ENCODE measurements at regions not wholly inside any gene's neighbourhood (a gene's known extent, or its start where the extent isn't known, plus 50 kb on each side); places are given as distances from the start of the nearest gene placed in this dataset.
"Not testable (repeated sequence)": the region's sequence is repeated elsewhere in the genome, so short reads cannot be mapped to it uniquely, and the experiment has no call there.

- no peak for DNase-seq (ENCODE audit: low spot score)
Measured at GRCh38 chr2:104904889-104905288, 51.0 kb downstream of the POU3F3 start.

- no peak for DNase-seq (ENCODE audit: low spot score)
Measured at GRCh38 chr2:104909317-104909716, 55.4 kb downstream of the POU3F3 start.

GRCh38 chr2:104914509-104914908 is 60.6 kb downstream of the POU3F3 start:
- no peak for DNase-seq (ENCODE audit: low spot score)

- no peak for DNase-seq (ENCODE audit: low spot score)
Measured at GRCh38 chr2:104915107-104915793, 61.3 kb downstream of the POU3F3 start.

- no peak for DNase-seq (ENCODE audit: low spot score)
Measured at GRCh38 chr2:104919127-104919526, 65.2 kb downstream of the POU3F3 start.

- DNase-seq (ENCODE audit: low spot score), result no peak
Measured at GRCh38 chr2:104923665-104924064, 69.8 kb downstream of the POU3F3 start.

GRCh38 chr2:104929663-104930062 is 75.7 kb downstream of the POU3F3 start:
- DNase-seq (ENCODE audit: low spot score), result no peak

- no peak for DNase-seq (ENCODE audit: low spot score)
Measured at GRCh38 chr2:104930732-104931131, 76.8 kb downstream of the POU3F3 start.

GRCh38 chr2:104932243-104932642 is 78.3 kb downstream of the POU3F3 start:
- peak; percentile 11 for DNase-seq (ENCODE audit: low spot score)

- DNase-seq (ENCODE audit: low spot score), result no peak
Measured at GRCh38 chr2:104933151-104933917, 79.4 kb downstream of the POU3F3 start.

GRCh38 chr2:104936527-104936926 is 82.6 kb downstream of the POU3F3 start:
- no peak for DNase-seq (ENCODE audit: low spot score)

- peak; percentile 38 for DNase-seq (ENCODE audit: low spot score)
Measured at GRCh38 chr2:104938231-104938941, 84.5 kb downstream of the POU3F3 start.

GRCh38 chr2:104939570-104940217 is 85.8 kb downstream of the POU3F3 start:
- DNase-seq (ENCODE audit: low spot score), result no peak

- no peak for DNase-seq (ENCODE audit: low spot score)
Measured at GRCh38 chr2:104944495-104944894, 90.6 kb downstream of the POU3F3 start.

- no peak for DNase-seq (ENCODE audit: low spot score)
Measured at GRCh38 chr2:104945121-104945520, 91.2 kb downstream of the POU3F3 start.

- no peak for DNase-seq (ENCODE audit: low spot score)
Measured at GRCh38 chr2:104945866-104946265, 92.0 kb downstream of the POU3F3 start.

- DNase-seq (ENCODE audit: low spot score), result not testable (repeated sequence)
Measured at GRCh38 chr2:104947456-104947855, 90.4 kb upstream of the MRPS9 start.

GRCh38 chr2:104952976-104953375 is 84.9 kb upstream of the MRPS9 start:
- DNase-seq (ENCODE audit: low spot score), result no peak

- DNase-seq (ENCODE audit: low spot score), result no peak
Measured at GRCh38 chr2:104965900-104966299, 72.0 kb upstream of the MRPS9 start.

- peak; percentile 2 for DNase-seq (ENCODE audit: low spot score)
Measured at GRCh38 chr2:104969564-104969963, 68.3 kb upstream of the MRPS9 start.

- DNase-seq (ENCODE audit: low spot score), result no peak
Measured at GRCh38 chr2:104975371-104975770, 62.5 kb upstream of the MRPS9 start.

- DNase-seq (ENCODE audit: low spot score), result no peak
Measured at GRCh38 chr2:104975851-104976250, 62.0 kb upstream of the MRPS9 start.
